ENCODE measurements at regions not wholly inside any gene's neighbourhood (a gene's known extent, or its start where the extent isn't known, plus 50 kb on each side); places are given as distances from the start of the nearest gene placed in this dataset.

DNA sequence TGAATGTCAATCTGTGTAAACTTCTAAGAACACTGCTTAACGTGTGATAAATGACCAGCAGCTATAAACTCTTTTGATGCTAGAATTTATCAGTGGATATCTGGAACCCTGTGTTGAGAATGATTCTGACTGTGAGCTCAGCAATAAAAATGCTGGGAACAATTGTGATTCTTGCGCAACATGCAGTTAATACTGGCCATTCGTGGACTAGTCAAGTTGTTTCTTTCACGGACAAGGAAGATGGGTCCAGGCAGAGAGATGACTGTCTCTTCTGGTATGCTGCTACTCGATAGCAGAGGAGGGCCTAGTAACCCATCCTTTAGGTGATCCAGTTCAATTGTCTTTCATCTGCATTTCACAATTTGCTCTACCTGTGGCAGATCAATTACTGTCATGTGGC, 394.8 kb upstream of the IGFBP3 start:
- TF ChIP-seq POLR2A (IDR thresholded peaks at IDR 0.05; ENCODE audit: low read depth, low read length): no peak
- no peak for TF ChIP-seq SPI1 (IDR thresholded peaks at IDR 0.05; ENCODE audit: low read depth, low read length)
